ENCODE measurements at regions not wholly inside any gene's neighbourhood (a gene's known extent, or its start where the extent isn't known, plus 50 kb on each side); places are given as distances from the start of the nearest gene placed in this dataset.

DNA sequence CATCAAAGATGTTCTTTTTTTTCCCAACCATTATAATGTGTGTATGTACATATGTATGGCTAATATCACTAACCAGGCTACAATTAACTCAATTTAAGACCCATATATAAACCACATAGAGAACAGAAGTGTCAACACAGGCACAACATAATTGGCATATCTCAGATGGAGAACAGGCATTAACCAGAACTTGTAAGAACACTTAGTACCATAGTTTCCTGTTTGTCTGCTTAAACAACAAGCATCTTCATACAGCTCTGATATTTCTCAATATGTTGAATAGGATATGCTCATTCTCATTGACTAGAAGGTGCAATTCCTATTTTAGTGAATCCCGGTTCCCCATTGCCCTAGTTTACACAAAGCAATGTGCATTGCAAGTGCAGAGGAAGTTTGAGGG lies 116.9 kb upstream of the EDNRB start:
- intact Hi-C loops (cut with DNase I, micrococcal nuclease), result no loop called here
- ATAC-seq (no peak), DNase-seq (no peak)
- Histone ChIP-seq H3K4me1 (ENCODE audit: low read depth) (no peaks in the 10 kb centered on the region), H3K4me3 (no peak overlapping the region), H3K9me3 (no peaks in the 10 kb centered on the region), H3K36me3 (ENCODE audit: low read depth) (no peaks in the 10 kb centered on the region)
- no peak for TF ChIP-seq CTCF (IDR thresholded peaks at IDR 0.05)

GRCh38 chr13:78033509-78033908 lies 114.9 kb upstream of the EDNRB start:
- DNase-seq (no peak), ATAC-seq (no peak)
- H3K4me1 ChIP-seq (ENCODE audit: low read depth), result no peaks in the 10 kb centered on the region
- H3K4me3 ChIP-seq, result no peak overlapping the region
- H3K9me3 ChIP-seq, result no peaks in the 10 kb centered on the region
- intact Hi-C loops (cut with DNase I, micrococcal nuclease), result no loop called here
- no peak for TF ChIP-seq CTCF (IDR thresholded peaks at IDR 0.05)
- no peaks in the 10 kb centered on the region for H3K36me3 ChIP-seq (ENCODE audit: low read depth)

GRCh38 chr13:78032132-78032531 lies 113.5 kb upstream of the EDNRB start:
- ATAC-seq (no peak), DNase-seq (no peak)
- TF ChIP-seq CTCF (IDR thresholded peaks at IDR 0.05), result no peak
- Histone ChIP-seq H3K9me3 (no peaks in the 10 kb centered on the region), H3K36me3 (ENCODE audit: low read depth) (no peaks in the 10 kb centered on the region), H3K4me3 (no peak overlapping the region), H3K4me1 (ENCODE audit: low read depth) (no peaks in the 10 kb centered on the region)
- intact Hi-C loops (cut with DNase I, micrococcal nuclease), result no loop called here

DNA sequence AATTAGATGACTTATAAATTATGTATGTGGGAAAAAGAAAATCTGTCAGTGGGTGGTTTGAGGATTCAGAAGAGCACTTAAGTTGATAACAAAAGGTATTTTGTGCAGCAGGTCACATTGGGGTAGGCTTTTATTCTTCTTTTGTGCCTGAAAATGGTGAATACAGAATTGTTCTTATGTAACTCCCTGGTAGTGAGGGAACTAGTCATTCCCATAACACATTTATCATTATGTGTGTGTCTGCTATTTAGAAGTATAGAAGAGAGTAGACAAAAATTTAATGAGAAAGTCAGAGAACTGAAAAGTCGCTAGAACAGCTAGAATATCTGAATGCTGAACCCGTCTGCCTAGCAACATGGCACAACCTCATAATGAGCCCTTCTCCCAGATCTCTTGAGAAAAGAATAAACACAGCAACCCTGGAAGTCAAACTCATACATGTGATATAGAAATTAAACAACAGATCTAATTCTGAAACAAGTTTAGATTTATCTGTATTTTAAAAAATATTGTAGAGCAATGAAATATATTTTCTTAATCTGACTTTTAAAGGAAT lies 111.8 kb upstream of the EDNRB start:
- intact Hi-C loops (cut with DNase I, micrococcal nuclease), result no loop called here
- no peak for TF ChIP-seq CTCF (IDR thresholded peaks at IDR 0.05)
- DNase-seq (no peak), ATAC-seq (no peak)
- Histone ChIP-seq H3K9me3 (no peaks in the 10 kb centered on the region), H3K4me1 (ENCODE audit: low read depth) (no peaks in the 10 kb centered on the region), H3K4me3 (no peak overlapping the region), H3K36me3 (ENCODE audit: low read depth) (no peaks in the 10 kb centered on the region)

- Histone ChIP-seq H3K9me3 (no peaks in the 10 kb centered on the region), H3K4me1 (ENCODE audit: low read depth) (no peaks in the 10 kb centered on the region), H3K4me3 (no peak overlapping the region), H3K36me3 (ENCODE audit: low read depth) (no peaks in the 10 kb centered on the region)
- no peak for TF ChIP-seq CTCF (IDR thresholded peaks at IDR 0.05)
- no peak for ATAC-seq
- DNase-seq, result no peak
- intact Hi-C loops (cut with DNase I, micrococcal nuclease), result no loop called here
Measured at GRCh38 chr13:78029901-78030300, 111.3 kb upstream of the EDNRB start.

DNA sequence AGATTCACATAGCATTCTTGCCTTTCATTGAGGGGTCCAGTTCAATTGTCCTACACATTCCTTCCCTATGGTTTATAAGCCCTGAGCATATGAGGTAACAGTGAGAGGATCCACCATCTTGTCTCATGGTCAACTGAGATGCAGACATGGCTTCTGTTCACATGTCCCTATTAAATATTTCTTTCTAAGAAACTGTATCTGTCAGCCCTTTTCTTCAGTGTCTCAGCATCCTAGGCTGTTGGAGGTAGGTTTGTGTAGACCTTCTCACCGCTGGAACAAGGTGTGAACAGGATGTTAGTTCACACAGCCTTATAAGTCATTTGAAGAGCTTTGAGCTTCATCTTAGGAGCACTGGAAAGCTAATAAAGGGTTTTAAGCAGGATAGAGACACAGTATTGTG lies 110.3 kb upstream of the EDNRB start:
- Histone ChIP-seq H3K4me3 (no peak overlapping the region), H3K36me3 (ENCODE audit: low read depth) (no peaks in the 10 kb centered on the region), H3K9me3 (no peaks in the 10 kb centered on the region), H3K4me1 (ENCODE audit: low read depth) (no peaks in the 10 kb centered on the region)
- intact Hi-C loops (cut with DNase I, micrococcal nuclease), result no loop called here
- no peak for TF ChIP-seq CTCF (IDR thresholded peaks at IDR 0.05)
- ATAC-seq (no peak), DNase-seq (no peak)

All from mucosa of descending colon (tissue), 3 donors.